CD4-positive, alpha-beta memory T cell (primary cell): ENCODE measurements at regions not wholly inside any gene's neighbourhood (a gene's known extent, or its start where the extent isn't known, plus 50 kb on each side); places are given as distances from the start of the nearest gene placed in this dataset.

Experiments used
- CTCF ChIA-PET: fragments of 350-600 bp; sonication (Branson Sonifier 250); formaldehyde crosslinking; loops from one replicate; lab custom pipeline; 2021; ENCODE audit warnings: inconsistent platforms; ENCODE audit not compliant: partially characterized antibody; lab: Charles Lee
- POLR2A ChIA-PET: fragments of 350-600 bp; sonication (Branson Sonifier 250); formaldehyde crosslinking; loops from one replicate; lab custom pipeline; 2021; ENCODE audit not compliant: partially characterized antibody; lab: Charles Lee
- DNase-seq, 5 donors: peaks; one replicate each; pipeline versions ENCODE4 v3.0.0 to v3.0.0-alpha.2; 2020 to 2022; ENCODE audit warnings: mixed read lengths in 1 of 5
- H3K27ac ChIP-seq: one replicate; pipeline ENCODE4 v1.7.0; 2013; ENCODE audit warnings: low read depth, low read length
- H3K27me3 ChIP-seq: 2 replicates; pipeline ENCODE4 v1.7.0; 2013; ENCODE audit warnings: mild to moderate bottlenecking, low read length, moderate library complexity; ENCODE audit not compliant: insufficient read depth
- H3K36me3 ChIP-seq: 2 replicates; pipeline ENCODE4 v1.7.0; 2013; ENCODE audit warnings: mild to moderate bottlenecking, low read length, moderate library complexity; ENCODE audit not compliant: insufficient read depth
- H3K4me1 ChIP-seq: 2 replicates; pipeline ENCODE4 v1.7.0; 2013; ENCODE audit warnings: mild to moderate bottlenecking, low read length, moderate library complexity; ENCODE audit not compliant: insufficient read depth
- H3K4me3 ChIP-seq, 2 donors: one replicate each; pipeline ENCODE4 v1.7.0; 2013; ENCODE audit warnings: low read length in 2 of 2, mild to moderate bottlenecking in 1 of 2
- H3K9me3 ChIP-seq, 2 donors: one replicate each; pipeline ENCODE4 v1.7.0; 2013; ENCODE audit warnings: low read length in 2 of 2, control low read depth in 1 of 2; ENCODE audit not compliant: control insufficient read depth in 1 of 2
- H3K27ac Mint-ChIP-seq, 7 donors: one replicate each; pipeline ENCODE4 v1.8.0; 2020 to 2021; ENCODE audit warnings: mixed read lengths in 7 of 7, mild to moderate bottlenecking in 6 of 7, inconsistent platforms in 3 of 7, moderate library complexity in 3 of 7
- H3K27me3 Mint-ChIP-seq, 2 donors: one replicate each; pipeline ENCODE4 v1.8.0; 2020 to 2021; ENCODE audit warnings: mixed read lengths in 2 of 2
- H3K36me3 Mint-ChIP-seq, 2 donors: one replicate each; pipeline ENCODE4 v1.8.0; 2020 to 2021; ENCODE audit warnings: mixed read lengths in 2 of 2, inconsistent platforms in 1 of 2, mild to moderate bottlenecking in 1 of 2
- H3K4me1 Mint-ChIP-seq, 4 donors: one replicate each; pipeline ENCODE4 v1.8.0; 2020 to 2021; ENCODE audit warnings: mixed read lengths in 4 of 4, mild to moderate bottlenecking in 1 of 4
- H3K4me3 Mint-ChIP-seq, 8 donors: one replicate each; pipeline ENCODE4 v1.8.0; 2020 to 2021; ENCODE audit warnings: mixed read lengths in 8 of 8, mild to moderate bottlenecking in 7 of 8, moderate library complexity in 6 of 8, inconsistent platforms in 3 of 8
- H3K9me3 Mint-ChIP-seq, 8 donors: one replicate each; pipeline ENCODE4 v1.8.0; 2020 to 2021; ENCODE audit warnings: mixed read lengths in 8 of 8, mild to moderate bottlenecking in 5 of 8, inconsistent platforms in 3 of 8, moderate library complexity in 1 of 8
- intact Hi-C: fragments of 100-400 bp; cut with micrococcal nuclease; formaldehyde crosslinking; loops from one replicate; pipeline ENCODE4 v1.15.1; 2023

- H3K27ac Mint-ChIP-seq = peak overlapping the region in 1 of 7 donors; percentile 40
- peak overlapping the region in 2 of 8 donors; percentile 18 to 77 for H3K4me3 Mint-ChIP-seq
- no peaks in the 10 kb centered on the region for H3K27me3 Mint-ChIP-seq
- ChIA-PET POLR2A (no interaction called here), CTCF (interaction anchor here (0.7 to 1.8 kb wide), 4 partner anchors 10 to 207 kb away, joined by 3 to 9 read pairs (median 6); no protein-coding TSS in a partner anchor)
- no peaks in the 10 kb centered on the region for H3K36me3 Mint-ChIP-seq
- peaks cover 8 to 30% (median 11%) of the 10 kb centered on the region in 4 donors for H3K4me1 Mint-ChIP-seq
- Histone ChIP-seq H3K4me3 (no peak overlapping the region), H3K27me3 (no peaks in the 10 kb centered on the region), H3K36me3 (no peaks in the 10 kb centered on the region), H3K27ac (no peak overlapping the region), H3K9me3 (no peaks in the 10 kb centered on the region), H3K4me1 (no peaks in the 10 kb centered on the region)
- no peak for DNase-seq
- H3K9me3 Mint-ChIP-seq = no peaks in the 10 kb centered on the region
- intact Hi-C loops = no loop called here
These were observed 84.5 kb downstream of the CT47B1 start for GRCh38 chrX:120791013-120791643.

GRCh38 chrX:120790552-120790951 lies 85.1 kb downstream of the CT47B1 start:
- peak overlapping the region in 5 of 8 donors; percentile 25 to 77 (median 71) for H3K4me3 Mint-ChIP-seq
- no peaks in the 10 kb centered on the region for H3K27me3 Mint-ChIP-seq
- Histone ChIP-seq H3K36me3 (no peaks in the 10 kb centered on the region), H3K4me1 (no peaks in the 10 kb centered on the region), H3K27me3 (no peaks in the 10 kb centered on the region), H3K27ac (no peak overlapping the region), H3K4me3 (no peak overlapping the region), H3K9me3 (no peaks in the 10 kb centered on the region)
- peaks cover 7 to 24% (median 8%) of the 10 kb centered on the region in 4 donors for H3K4me1 Mint-ChIP-seq
- H3K9me3 Mint-ChIP-seq = no peaks in the 10 kb centered on the region
- no peaks in the 10 kb centered on the region for H3K36me3 Mint-ChIP-seq
- CTCF ChIA-PET = interaction anchor here (1.0 to 1.8 kb wide), 4 partner anchors 10 to 58 kb away, joined by 3 to 9 read pairs (median 6); no protein-coding TSS in a partner anchor
- peak overlapping the region in 3 of 7 donors; percentile 28 to 76 (median 43) for H3K27ac Mint-ChIP-seq
- no peak for DNase-seq
- intact Hi-C loops = no loop called here
- POLR2A ChIA-PET = no interaction called here

GRCh38 chrX:120790118-120790517 lies 85.5 kb downstream of the CT47B1 start:
- ChIA-PET CTCF (interaction anchor here (1.0 to 1.8 kb wide), 4 partner anchors 9 to 59 kb away, joined by 3 to 9 read pairs (median 6); no protein-coding TSS in a partner anchor), POLR2A (no interaction called here)
- Mint-ChIP-seq H3K27me3 (no peaks in the 10 kb centered on the region), H3K27ac (peak overlapping the region in 3 of 7 donors; percentile 28 to 76 (median 43)), H3K4me1 (peaks cover 7 to 20% (median 8%) of the 10 kb centered on the region in 4 donors), H3K4me3 (peak overlapping the region in 4 of 8 donors; percentile 37 to 77 (median 72)), H3K9me3 (no peaks in the 10 kb centered on the region), H3K36me3 (no peaks in the 10 kb centered on the region)
- Histone ChIP-seq H3K4me1 (no peaks in the 10 kb centered on the region), H3K27ac (no peak overlapping the region), H3K27me3 (no peaks in the 10 kb centered on the region), H3K9me3 (no peaks in the 10 kb centered on the region), H3K36me3 (no peaks in the 10 kb centered on the region), H3K4me3 (no peak overlapping the region)
- intact Hi-C loops = no loop called here
- peak in 4 of 5 donors; percentile 58 to 64 (median 60) for DNase-seq

- intact Hi-C loops = no loop called here
- no peaks in the 10 kb centered on the region for H3K27me3 ChIP-seq
These were observed 94.3 kb downstream of the CT47B1 start for GRCh38 chrX:120781403-120781802.

GRCh38 chrX:120775959-120776358 lies 99.7 kb downstream of the CT47B1 start:
- Histone ChIP-seq H3K4me3 (no peak overlapping the region), H3K27me3 (no peaks in the 10 kb centered on the region), H3K9me3 (no peaks in the 10 kb centered on the region), H3K27ac (no peak overlapping the region), H3K4me1 (no peaks in the 10 kb centered on the region), H3K36me3 (no peaks in the 10 kb centered on the region)
- ChIA-PET POLR2A (no interaction called here), CTCF (no interaction called here)
- no peaks in the 10 kb centered on the region for H3K27me3 Mint-ChIP-seq
- H3K4me3 Mint-ChIP-seq = no peak overlapping the region
- H3K36me3 Mint-ChIP-seq = no peaks in the 10 kb centered on the region
- intact Hi-C loops = no loop called here
- DNase-seq = no peak
- no peaks in the 10 kb centered on the region for H3K4me1 Mint-ChIP-seq
- peaks cover 0 to 4% (median 0%) of the 10 kb centered on the region in 8 donors for H3K9me3 Mint-ChIP-seq
- H3K27ac Mint-ChIP-seq = no peak overlapping the region

More at GRCh38 chrX:120781403-120781802, 94.3 kb downstream of the CT47B1 start:
- DNase-seq = no peak
- Histone ChIP-seq H3K27ac (no peak overlapping the region), H3K4me1 (no peaks in the 10 kb centered on the region), H3K36me3 (no peaks in the 10 kb centered on the region), H3K4me3 (no peak overlapping the region), H3K9me3 (no peaks in the 10 kb centered on the region)
- no peaks in the 10 kb centered on the region for H3K4me1 Mint-ChIP-seq
- no peak overlapping the region for H3K4me3 Mint-ChIP-seq
- ChIA-PET POLR2A (no interaction called here), CTCF (interaction anchor here (1.3 kb wide), 1 partner anchor 9 kb away, joined by 3 read pairs; no protein-coding TSS in a partner anchor)
- H3K9me3 Mint-ChIP-seq = peaks cover 0 to 2% (median 0%) of the 10 kb centered on the region in 8 donors
- no peaks in the 10 kb centered on the region for H3K27me3 Mint-ChIP-seq
- no peak overlapping the region for H3K27ac Mint-ChIP-seq
- H3K36me3 Mint-ChIP-seq = no peaks in the 10 kb centered on the region

GRCh38 chrX:120774606-120775005 lies 101.1 kb downstream of the CT47B1 start:
- Histone ChIP-seq H3K36me3 (no peaks in the 10 kb centered on the region), H3K4me1 (no peaks in the 10 kb centered on the region), H3K4me3 (no peak overlapping the region), H3K27me3 (no peaks in the 10 kb centered on the region), H3K9me3 (no peaks in the 10 kb centered on the region), H3K27ac (no peak overlapping the region)
- ChIA-PET CTCF (interaction anchor here (1.9 kb wide), 1 partner anchor 9 kb away, joined by 6 read pairs; no protein-coding TSS in a partner anchor), POLR2A (no interaction called here)
- intact Hi-C loops = no loop called here
- peaks cover 0 to 4% (median 0%) of the 10 kb centered on the region in 8 donors for H3K9me3 Mint-ChIP-seq
- DNase-seq = no peak
- no peak overlapping the region for H3K27ac Mint-ChIP-seq
- no peaks in the 10 kb centered on the region for H3K27me3 Mint-ChIP-seq
- peaks cover 0 to 2% (median 0%) of the 10 kb centered on the region in 4 donors for H3K4me1 Mint-ChIP-seq
- no peak overlapping the region for H3K4me3 Mint-ChIP-seq
- no peaks in the 10 kb centered on the region for H3K36me3 Mint-ChIP-seq

- ChIA-PET POLR2A (no interaction called here), CTCF (interaction anchor here (1.9 kb wide), 1 partner anchor 10 kb away, joined by 6 read pairs; no protein-coding TSS in a partner anchor)
- Histone ChIP-seq H3K27ac (no peak overlapping the region), H3K4me1 (no peaks in the 10 kb centered on the region), H3K36me3 (no peaks in the 10 kb centered on the region), H3K27me3 (no peaks in the 10 kb centered on the region), H3K9me3 (no peaks in the 10 kb centered on the region), H3K4me3 (no peak overlapping the region)
- Mint-ChIP-seq H3K27me3 (no peaks in the 10 kb centered on the region), H3K27ac (peak overlapping the region in 1 of 7 donors; percentile 43), H3K4me1 (peaks cover 0 to 2% (median 0%) of the 10 kb centered on the region in 4 donors), H3K9me3 (peaks cover 0 to 4% (median 0%) of the 10 kb centered on the region in 8 donors), H3K4me3 (no peak overlapping the region), H3K36me3 (no peaks in the 10 kb centered on the region)
- no peak for DNase-seq
- intact Hi-C loops = no loop called here
These were observed 101.9 kb downstream of the CT47B1 start for GRCh38 chrX:120773801-120774200.
